DOHH2 (cell line): ENCODE measurements at regions not wholly inside any gene's neighbourhood (a gene's known extent, or its start where the extent isn't known, plus 50 kb on each side); places are given as distances from the start of the nearest gene placed in this dataset.

Source experiments
- H3F3A ChIP-seq: fragments of 200-600 bp; sonication (generic), shearing (Covaris generic); 2 replicates; pipeline ENCODE4 v1.6.0; 2016; ENCODE audit warnings: antibody characterized with exemption, mild to moderate bottlenecking; ENCODE audit not compliant: control insufficient read depth, insufficient read depth
- H3K27ac ChIP-seq: fragments of 200-600 bp; sonication (generic); 2 replicates; pipeline ENCODE4 v1.5.1; 2014; ENCODE audit warnings: low read depth, mild to moderate bottlenecking, low read length, moderate library complexity
- H3K27me3 ChIP-seq: fragments of 200-600 bp; sonication (generic); 2 replicates; pipeline ENCODE4 v1.6.1; 2014; ENCODE audit warnings: mild to moderate bottlenecking, low read length, mixed read lengths; ENCODE audit not compliant: control insufficient read depth
- H3K36me3 ChIP-seq: fragments of 200-600 bp; sonication (generic); 2 replicates; pipeline ENCODE4 v1.6.1; 2014; ENCODE audit warnings: mild to moderate bottlenecking, low read length, moderate library complexity, mixed read lengths; ENCODE audit not compliant: control insufficient read depth
- H3K4me1 ChIP-seq: fragments of 200-600 bp; sonication (generic); 2 replicates; pipeline ENCODE4 v1.6.1; 2014; ENCODE audit warnings: mild to moderate bottlenecking, low read length, mixed read lengths; ENCODE audit not compliant: control insufficient read depth
- H3K4me2 ChIP-seq: fragments of 200-600 bp; sonication (generic); 2 replicates; pipeline ENCODE4 v1.6.0; 2014; ENCODE audit warnings: mild to moderate bottlenecking, low read length, moderate library complexity
- H3K4me3 ChIP-seq: fragments of 200-600 bp; sonication (generic); 2 replicates; pipeline ENCODE4 v1.5.1; 2014; ENCODE audit warnings: mild to moderate bottlenecking, low read length, mixed read lengths
- H3K79me2 ChIP-seq: fragments of 200-600 bp; sonication (generic); 2 replicates; pipeline ENCODE4 v1.6.1; 2014; ENCODE audit warnings: mild to moderate bottlenecking, low read length, mixed read lengths; ENCODE audit not compliant: control insufficient read depth
- H3K9me2 ChIP-seq: fragments of 200-600 bp; sonication (generic); replicated peaks from 2 replicates; pipeline ENCODE4 v1.6.1; 2014; ENCODE audit warnings: mild to moderate bottlenecking, low read length, mixed read lengths; ENCODE audit not compliant: control insufficient read depth
- H3K9me3 ChIP-seq: fragments of 200-600 bp; sonication (generic); 2 replicates; pipeline ENCODE4 v1.6.1; 2014; ENCODE audit warnings: antibody characterized with exemption, low read length, mixed read lengths; ENCODE audit not compliant: control insufficient read depth, insufficient read depth
- H4K20me1 ChIP-seq: fragments of 200-600 bp; sonication (generic); 2 replicates; pipeline ENCODE4 v1.6.0; 2014; ENCODE audit warnings: low read depth, mild to moderate bottlenecking, antibody characterized with exemption, low read length, moderate library complexity; ENCODE audit not compliant: control insufficient read depth, insufficient read depth
- EZH2phosphoT487 ChIP-seq: fragments of 200-600 bp; sonication (generic); IDR thresholded peaks from 2 replicates; pipeline ENCODE4 v1.6.1; 2017; ENCODE audit warnings: borderline replicate concordance, mild to moderate bottlenecking, antibody characterized with exemption, low read length, moderate library complexity, mixed read lengths
- TF ChIP-seq, protein P1 (sequence below): fragments of 200-600 bp; sonication (generic); IDR thresholded peaks from one replicate; pipeline ENCODE4 v1.5.1; 2014; ENCODE audit warnings: antibody characterized with exemption, mild to moderate bottlenecking, low read depth, low read length; ENCODE audit not compliant: poor library complexity, severe bottlenecking

- H3K4me1 ChIP-seq, result no peaks in the 10 kb centered on the region
- H3K9me3 ChIP-seq, result no peaks in the 10 kb centered on the region
- no peak overlapping the region for H3K27ac ChIP-seq
- H3K36me3 ChIP-seq, result no peaks in the 10 kb centered on the region
- H3F3A ChIP-seq, result no peaks in the 10 kb centered on the region
- H3K9me2 ChIP-seq, result no peaks in the 10 kb centered on the region
- H3K79me2 ChIP-seq, result no peaks in the 10 kb centered on the region
- H4K20me1 ChIP-seq, result no peaks in the 10 kb centered on the region
- H3K27me3 ChIP-seq, result no peaks in the 10 kb centered on the region
- H3K4me3 ChIP-seq, result no peak overlapping the region
- H3K4me2 ChIP-seq, result no peak overlapping the region
- TF ChIP-seq, protein P1, sequence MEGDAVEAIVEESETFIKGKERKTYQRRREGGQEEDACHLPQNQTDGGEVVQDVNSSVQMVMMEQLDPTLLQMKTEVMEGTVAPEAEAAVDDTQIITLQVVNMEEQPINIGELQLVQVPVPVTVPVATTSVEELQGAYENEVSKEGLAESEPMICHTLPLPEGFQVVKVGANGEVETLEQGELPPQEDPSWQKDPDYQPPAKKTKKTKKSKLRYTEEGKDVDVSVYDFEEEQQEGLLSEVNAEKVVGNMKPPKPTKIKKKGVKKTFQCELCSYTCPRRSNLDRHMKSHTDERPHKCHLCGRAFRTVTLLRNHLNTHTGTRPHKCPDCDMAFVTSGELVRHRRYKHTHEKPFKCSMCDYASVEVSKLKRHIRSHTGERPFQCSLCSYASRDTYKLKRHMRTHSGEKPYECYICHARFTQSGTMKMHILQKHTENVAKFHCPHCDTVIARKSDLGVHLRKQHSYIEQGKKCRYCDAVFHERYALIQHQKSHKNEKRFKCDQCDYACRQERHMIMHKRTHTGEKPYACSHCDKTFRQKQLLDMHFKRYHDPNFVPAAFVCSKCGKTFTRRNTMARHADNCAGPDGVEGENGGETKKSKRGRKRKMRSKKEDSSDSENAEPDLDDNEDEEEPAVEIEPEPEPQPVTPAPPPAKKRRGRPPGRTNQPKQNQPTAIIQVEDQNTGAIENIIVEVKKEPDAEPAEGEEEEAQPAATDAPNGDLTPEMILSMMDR, result no peak
- no peak for TF ChIP-seq EZH2phosphoT487
These were observed 321.2 kb upstream of the TMTC1 start for GRCh38 chr12:30104971-30105370.

DNA sequence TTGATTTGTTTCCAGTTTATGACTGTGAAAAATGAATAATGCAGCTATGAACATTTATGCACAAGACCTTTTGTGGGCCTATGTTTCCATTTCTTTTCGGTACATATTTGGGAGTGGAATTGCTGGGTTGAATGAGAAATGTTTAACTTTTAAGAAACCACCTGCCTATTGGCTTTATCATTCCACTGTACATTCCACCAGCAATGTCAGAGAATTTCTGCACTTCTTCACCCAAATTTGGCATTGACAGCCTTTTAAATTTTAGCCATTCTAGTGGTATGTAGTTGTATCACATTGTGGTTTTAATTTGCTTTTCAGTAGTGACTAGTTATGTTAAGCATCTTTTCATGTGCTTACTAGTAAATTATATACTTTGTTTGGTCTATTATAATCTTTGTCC is 317.0 kb upstream of the TMTC1 start:
- H3F3A ChIP-seq, result no peaks in the 10 kb centered on the region

DNA sequence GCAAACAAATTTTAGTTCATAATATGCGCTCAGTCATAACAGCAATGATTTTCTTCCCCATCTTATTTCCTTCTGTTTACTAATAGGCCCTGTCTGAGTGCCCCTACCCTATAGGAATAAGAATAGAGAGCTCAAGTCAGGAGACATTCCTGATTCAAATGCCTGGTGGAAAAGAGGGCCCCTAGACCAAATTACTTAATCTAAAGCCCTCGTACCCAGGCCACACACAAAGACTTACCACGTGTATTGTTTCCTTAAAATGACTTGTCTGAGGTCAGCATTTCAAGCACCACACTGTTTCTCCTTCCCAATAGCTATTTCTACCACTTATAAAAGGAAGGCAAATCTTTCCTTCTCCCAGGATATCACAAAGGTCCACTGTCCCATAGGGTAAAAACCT is 314.9 kb upstream of the TMTC1 start:
- no peaks in the 10 kb centered on the region for H3F3A ChIP-seq
- no peaks in the 10 kb centered on the region for H3K79me2 ChIP-seq
- no peaks in the 10 kb centered on the region for H3K9me3 ChIP-seq
- no peaks in the 10 kb centered on the region for H4K20me1 ChIP-seq
- H3K27ac ChIP-seq, result no peak overlapping the region
- no peak for TF ChIP-seq EZH2phosphoT487
- TF ChIP-seq, protein P1, result no peak
- H3K9me2 ChIP-seq, result no peaks in the 10 kb centered on the region
- H3K4me1 ChIP-seq, result no peaks in the 10 kb centered on the region
- no peak overlapping the region for H3K4me3 ChIP-seq
- no peak overlapping the region for H3K4me2 ChIP-seq
- no peaks in the 10 kb centered on the region for H3K27me3 ChIP-seq
- H3K36me3 ChIP-seq, result no peaks in the 10 kb centered on the region

More for the DNA sequence above, 317.0 kb upstream of the TMTC1 start:
- H3K4me1 ChIP-seq, result no peaks in the 10 kb centered on the region
- H3K9me2 ChIP-seq, result no peaks in the 10 kb centered on the region
- H3K4me2 ChIP-seq, result no peak overlapping the region
- no peaks in the 10 kb centered on the region for H3K79me2 ChIP-seq
- H4K20me1 ChIP-seq, result no peaks in the 10 kb centered on the region
- no peak overlapping the region for H3K4me3 ChIP-seq
- no peak overlapping the region for H3K27ac ChIP-seq
- no peaks in the 10 kb centered on the region for H3K27me3 ChIP-seq
- no peaks in the 10 kb centered on the region for H3K36me3 ChIP-seq
- no peaks in the 10 kb centered on the region for H3K9me3 ChIP-seq
- TF ChIP-seq EZH2phosphoT487, result no peak
- TF ChIP-seq, protein P1, result no peak

GRCh38 chr12:30095511-30095910 is 311.8 kb upstream of the TMTC1 start:
- Histone ChIP-seq H3K36me3 (no peaks in the 10 kb centered on the region), H4K20me1 (no peaks in the 10 kb centered on the region), H3K27me3 (no peaks in the 10 kb centered on the region), H3F3A (no peaks in the 10 kb centered on the region), H3K4me2 (no peak overlapping the region), H3K27ac (no peak overlapping the region), H3K4me3 (no peak overlapping the region), H3K9me3 (no peaks in the 10 kb centered on the region), H3K79me2 (no peaks in the 10 kb centered on the region), H3K9me2 (no peaks in the 10 kb centered on the region), H3K4me1 (no peaks in the 10 kb centered on the region)
- TF ChIP-seq, protein P1, result no peak
- TF ChIP-seq EZH2phosphoT487, result no peak
